Activated naive CD8-positive, alpha-beta T cell treated with anti-CD3 and anti-CD28 coated beads, Interleukin-2, amount 50 U/mL, for 24 hours (primary cell): ENCODE measurements at regions not wholly inside any gene's neighbourhood (a gene's known extent, or its start where the extent isn't known, plus 50 kb on each side); places are given as distances from the start of the nearest gene placed in this dataset.

Experiments
- ATAC-seq: fragments of 150-1000 bp; cut with Tn5 transposase; one replicate; pipeline ENCODE4 v1.10.0; 2021
- DNase-seq: peaks from one replicate; pipeline ENCODE4 v3.0.0; 2021
- H3K27ac Mint-ChIP-seq: one replicate; pipeline ENCODE4 v1.8.0; 2021; ENCODE audit warnings: mild to moderate bottlenecking, mixed read lengths
- H3K27me3 Mint-ChIP-seq: one replicate; pipeline ENCODE4 v1.8.0; 2021; ENCODE audit warnings: mixed read lengths
- H3K36me3 Mint-ChIP-seq: one replicate; pipeline ENCODE4 v1.8.0; 2021; ENCODE audit warnings: low read depth, mixed read lengths
- H3K4me1 Mint-ChIP-seq: one replicate; pipeline ENCODE4 v1.8.0; 2021; ENCODE audit warnings: mixed read lengths
- H3K4me3 Mint-ChIP-seq: one replicate; pipeline ENCODE4 v1.8.0; 2021; ENCODE audit warnings: mild to moderate bottlenecking, moderate library complexity, mixed read lengths
- H3K9me3 Mint-ChIP-seq: one replicate; pipeline ENCODE4 v1.8.0; 2021; ENCODE audit warnings: mixed read lengths

DNA sequence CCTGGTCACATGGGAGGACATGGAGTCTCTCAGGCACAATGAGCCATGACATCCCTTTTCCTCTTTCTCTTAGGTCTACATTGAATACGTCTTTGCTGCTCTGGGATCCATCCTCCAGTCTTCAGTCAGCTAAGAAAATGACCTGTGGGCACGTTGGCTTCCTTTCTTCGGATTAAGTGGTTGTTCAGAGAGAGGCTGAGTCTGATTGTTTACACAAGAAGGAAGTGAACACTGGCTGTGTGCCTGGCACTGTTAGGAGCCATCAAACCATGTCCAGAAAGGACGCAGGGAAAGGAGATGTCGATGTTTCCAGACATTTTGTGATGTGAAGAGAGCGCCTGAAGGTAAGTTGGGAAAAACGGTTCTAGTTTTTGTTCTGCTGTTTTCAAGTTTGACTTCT lies 309.9 kb upstream of the CDYL start:
- H3K27ac Mint-ChIP-seq: no peak overlapping the region
- no peak overlapping the region for H3K4me3 Mint-ChIP-seq
- H3K4me1 Mint-ChIP-seq: no peaks in the 10 kb centered on the region
- peaks cover 11% of the 10 kb centered on the region for H3K9me3 Mint-ChIP-seq
- DNase-seq (no peak), ATAC-seq (no peak)
- H3K27me3 Mint-ChIP-seq: peaks cover 12% of the 10 kb centered on the region
- peaks cover 4% of the 10 kb centered on the region for H3K36me3 Mint-ChIP-seq

DNA sequence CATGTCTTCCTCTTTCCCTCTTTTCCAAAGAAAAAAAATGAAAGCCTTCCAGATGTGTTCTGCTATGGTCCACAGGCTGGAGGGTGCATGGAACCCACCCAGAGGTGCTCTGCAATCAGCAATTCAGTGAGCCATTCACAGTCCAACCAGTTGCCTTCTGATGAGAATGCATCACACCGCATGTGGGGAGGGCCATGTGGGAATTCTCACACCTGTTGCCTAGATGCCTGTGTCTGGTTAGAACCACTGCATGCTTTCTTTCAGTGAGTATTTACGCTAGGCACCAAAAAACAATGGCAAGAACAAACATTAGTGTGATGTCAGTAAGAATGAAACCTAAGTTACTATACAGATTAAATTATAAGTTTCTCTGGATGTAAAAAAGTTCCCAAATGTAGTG lies 311.6 kb upstream of the CDYL start:
- no peak overlapping the region for H3K27ac Mint-ChIP-seq
- DNase-seq (no peak), ATAC-seq (no peak)
- no peak overlapping the region for H3K4me3 Mint-ChIP-seq
- no peaks in the 10 kb centered on the region for H3K9me3 Mint-ChIP-seq
- peaks cover 12% of the 10 kb centered on the region for H3K27me3 Mint-ChIP-seq
- no peaks in the 10 kb centered on the region for H3K36me3 Mint-ChIP-seq
- H3K4me1 Mint-ChIP-seq: no peaks in the 10 kb centered on the region

GRCh38 chr6:4463236-4463635 lies 313.0 kb upstream of the CDYL start:
- DNase-seq (no peak), ATAC-seq (no peak)
- H3K27ac Mint-ChIP-seq: no peak overlapping the region

GRCh38 chr6:4460586-4461475 lies 315.4 kb upstream of the CDYL start:
- H3K9me3 Mint-ChIP-seq: no peaks in the 10 kb centered on the region
- ATAC-seq (no peak), DNase-seq (no peak)
- H3K4me1 Mint-ChIP-seq: no peaks in the 10 kb centered on the region
- H3K27me3 Mint-ChIP-seq: peaks cover 4% of the 10 kb centered on the region
- no peak overlapping the region for H3K27ac Mint-ChIP-seq
- H3K4me3 Mint-ChIP-seq: no peak overlapping the region
- no peaks in the 10 kb centered on the region for H3K36me3 Mint-ChIP-seq

More at GRCh38 chr6:4463236-4463635, 313.0 kb upstream of the CDYL start:
- no peaks in the 10 kb centered on the region for H3K36me3 Mint-ChIP-seq
- H3K4me3 Mint-ChIP-seq: no peak overlapping the region
- no peaks in the 10 kb centered on the region for H3K4me1 Mint-ChIP-seq
- peaks cover 10% of the 10 kb centered on the region for H3K27me3 Mint-ChIP-seq
- no peaks in the 10 kb centered on the region for H3K9me3 Mint-ChIP-seq

DNA sequence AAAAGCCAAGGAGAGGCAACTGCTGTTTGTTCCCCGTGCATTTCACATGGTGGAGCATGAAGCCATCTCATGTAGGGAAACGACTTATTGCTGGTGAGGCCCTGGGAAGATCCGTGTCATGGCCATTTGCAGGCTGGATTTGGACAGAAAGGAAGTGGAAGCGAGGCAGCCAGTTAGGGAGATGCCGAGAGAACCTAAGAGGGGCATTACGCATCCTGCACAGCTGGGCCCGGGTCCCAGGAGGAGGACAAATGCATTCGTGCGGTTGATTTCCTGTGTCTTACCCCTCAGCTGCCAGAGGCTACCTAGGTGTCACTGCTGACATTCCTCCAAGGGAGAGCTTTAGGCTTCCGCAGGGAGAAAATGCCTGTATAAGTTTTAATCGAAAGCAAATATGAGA lies 316.2 kb upstream of the CDYL start:
- Mint-ChIP-seq H3K4me1 (no peaks in the 10 kb centered on the region), H3K27ac (no peak overlapping the region), H3K27me3 (peaks cover 4% of the 10 kb centered on the region), H3K36me3 (no peaks in the 10 kb centered on the region), H3K9me3 (no peaks in the 10 kb centered on the region), H3K4me3 (no peak overlapping the region)
- DNase-seq (no peak), ATAC-seq (no peak)

- H3K27me3 Mint-ChIP-seq: peaks cover 6% of the 10 kb centered on the region
- no peak overlapping the region for H3K27ac Mint-ChIP-seq
- DNase-seq (no peak), ATAC-seq (no peak)
- no peaks in the 10 kb centered on the region for H3K4me1 Mint-ChIP-seq
- H3K36me3 Mint-ChIP-seq: no peaks in the 10 kb centered on the region
- no peak overlapping the region for H3K4me3 Mint-ChIP-seq
- H3K9me3 Mint-ChIP-seq: no peaks in the 10 kb centered on the region
Observed at GRCh38 chr6:4459032-4459431, 317.2 kb upstream of the CDYL start.

- ATAC-seq: no peak
- Mint-ChIP-seq H3K36me3 (peaks cover 3% of the 10 kb centered on the region), H3K9me3 (peaks cover 13% of the 10 kb centered on the region)
Observed at GRCh38 chr6:4451718-4452117, 316.3 kb upstream of the ECI2 start.

DNA sequence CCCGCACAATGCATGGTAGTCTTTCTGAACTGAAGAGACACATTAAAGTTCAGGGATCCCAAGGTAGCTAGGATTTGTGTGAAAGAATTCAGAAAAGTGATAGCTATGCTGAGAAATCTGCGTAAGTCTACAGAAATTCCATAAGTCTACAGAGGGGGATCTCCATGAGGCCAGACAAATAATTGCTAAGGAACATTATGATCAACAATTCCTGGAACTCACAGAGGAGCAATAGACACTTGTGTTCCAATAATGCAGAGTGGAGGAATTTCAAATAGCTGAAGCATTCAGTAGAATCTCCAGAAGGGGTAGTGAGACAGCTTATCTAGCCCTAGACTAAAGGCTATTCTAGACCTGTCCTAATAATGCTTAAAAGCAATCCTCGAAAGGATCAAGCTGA lies 315.7 kb upstream of the ECI2 start:
- Mint-ChIP-seq H3K36me3 (peaks cover 3% of the 10 kb centered on the region), H3K27me3 (peaks cover 15% of the 10 kb centered on the region), H3K4me1 (no peaks in the 10 kb centered on the region), H3K27ac (no peak overlapping the region), H3K4me3 (no peak overlapping the region), H3K9me3 (peaks cover 13% of the 10 kb centered on the region)
- ATAC-seq (no peak), DNase-seq (no peak)

More at GRCh38 chr6:4451718-4452117, 316.3 kb upstream of the ECI2 start:
- Mint-ChIP-seq H3K27ac (no peak overlapping the region), H3K4me3 (no peak overlapping the region), H3K4me1 (no peaks in the 10 kb centered on the region), H3K27me3 (peaks cover 15% of the 10 kb centered on the region)
- DNase-seq: no peak

DNA sequence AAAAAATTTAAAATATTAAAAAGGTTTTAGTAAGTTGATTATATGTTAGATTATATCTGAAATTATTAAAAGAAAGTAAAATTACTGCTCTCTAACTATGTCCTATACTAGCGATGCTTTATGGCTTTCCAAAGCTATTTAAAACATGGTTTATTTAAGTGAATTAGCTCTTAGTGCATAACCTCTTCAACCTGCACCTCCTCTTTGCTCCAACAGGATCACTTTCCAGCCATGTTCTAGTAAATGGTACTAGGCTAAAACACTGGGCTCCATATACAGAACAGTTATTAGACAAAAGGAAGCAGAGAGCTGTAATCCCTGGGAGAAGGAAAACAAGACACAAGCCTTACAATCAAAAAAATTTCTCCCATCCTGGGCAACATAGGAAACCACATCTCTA lies 314.9 kb upstream of the ECI2 start:
- DNase-seq: no peak
- H3K9me3 Mint-ChIP-seq: peaks cover 13% of the 10 kb centered on the region
- no peak overlapping the region for H3K27ac Mint-ChIP-seq
- no peak for ATAC-seq
- peaks cover 3% of the 10 kb centered on the region for H3K36me3 Mint-ChIP-seq
- peaks cover 15% of the 10 kb centered on the region for H3K27me3 Mint-ChIP-seq
- no peak overlapping the region for H3K4me3 Mint-ChIP-seq
- no peaks in the 10 kb centered on the region for H3K4me1 Mint-ChIP-seq

GRCh38 chr6:4449409-4449808 lies 314.0 kb upstream of the ECI2 start:
- ATAC-seq (no peak), DNase-seq (no peak)
- Mint-ChIP-seq H3K27ac (no peak overlapping the region), H3K36me3 (peaks cover 3% of the 10 kb centered on the region), H3K4me1 (no peaks in the 10 kb centered on the region), H3K9me3 (peaks cover 13% of the 10 kb centered on the region), H3K4me3 (no peak overlapping the region), H3K27me3 (peaks cover 15% of the 10 kb centered on the region)

DNA sequence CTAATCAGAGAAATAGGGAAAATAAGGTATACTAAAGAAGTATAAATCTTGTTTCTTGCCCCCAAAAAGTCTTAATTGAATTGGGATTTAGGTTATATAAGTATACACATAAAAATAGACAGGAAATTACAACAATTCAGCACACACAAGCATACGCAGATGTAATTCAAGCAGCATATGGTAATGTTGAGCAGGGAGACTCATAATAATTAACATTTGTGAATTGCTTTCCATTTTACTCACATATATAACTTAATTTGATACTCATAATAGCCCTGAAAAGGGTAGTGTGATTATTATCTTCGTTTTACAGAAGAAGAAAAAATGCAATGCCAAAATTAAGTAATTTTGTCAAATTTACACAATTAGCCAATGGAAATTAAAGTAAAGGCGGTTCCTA lies 313.5 kb upstream of the ECI2 start:
- Mint-ChIP-seq H3K27ac (no peak overlapping the region), H3K36me3 (peaks cover 3% of the 10 kb centered on the region), H3K9me3 (peaks cover 13% of the 10 kb centered on the region)

DNA sequence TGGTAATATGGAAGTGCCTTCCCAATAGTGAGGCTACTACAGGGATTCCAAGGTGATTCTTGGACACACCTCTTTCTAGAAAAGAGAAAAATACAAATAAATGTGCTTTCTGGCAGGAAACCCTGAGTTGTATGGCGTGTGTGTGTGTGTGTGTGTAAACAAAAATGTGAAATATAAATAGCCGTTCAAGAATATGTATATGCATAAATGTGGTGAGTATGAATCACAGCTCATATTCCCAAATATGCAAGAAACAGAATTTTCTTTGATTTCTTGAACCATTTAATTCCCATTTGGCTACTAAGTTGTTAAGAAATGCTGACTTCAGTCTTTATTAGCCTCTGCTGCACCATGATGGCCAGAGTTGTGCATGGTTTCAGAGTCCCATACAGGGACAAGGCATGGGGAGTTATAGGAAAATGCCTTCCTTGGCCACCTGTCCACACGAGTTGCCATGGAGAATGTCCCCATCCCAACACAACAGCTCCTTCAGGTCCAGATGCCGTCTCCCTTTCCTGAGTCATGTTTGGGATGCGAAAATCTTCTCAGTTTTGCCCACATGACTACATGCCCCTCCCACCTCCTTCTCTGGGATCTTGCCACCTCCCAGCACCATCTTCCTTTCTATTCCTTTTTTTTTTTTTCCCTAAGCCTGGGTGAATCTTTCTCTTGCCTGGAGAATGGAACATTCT lies 312.4 kb upstream of the ECI2 start:
- Mint-ChIP-seq H3K27me3 (peaks cover 12% of the 10 kb centered on the region), H3K36me3 (peaks cover 3% of the 10 kb centered on the region), H3K4me3 (no peak overlapping the region), H3K9me3 (peaks cover 13% of the 10 kb centered on the region), H3K27ac (no peak overlapping the region), H3K4me1 (no peaks in the 10 kb centered on the region)
- DNase-seq (no peak), ATAC-seq (no peak)

More for the DNA sequence above, 313.5 kb upstream of the ECI2 start:
- ATAC-seq: no peak
- Mint-ChIP-seq H3K4me3 (no peak overlapping the region), H3K4me1 (no peaks in the 10 kb centered on the region), H3K27me3 (peaks cover 12% of the 10 kb centered on the region)
- no peak for DNase-seq

GRCh38 chr6:4446982-4447381 lies 311.6 kb upstream of the ECI2 start:
- Mint-ChIP-seq H3K4me1 (no peaks in the 10 kb centered on the region), H3K27ac (no peak overlapping the region), H3K27me3 (peaks cover 11% of the 10 kb centered on the region), H3K9me3 (peaks cover 11% of the 10 kb centered on the region), H3K36me3 (peaks cover under 1% of the 10 kb centered on the region), H3K4me3 (no peak overlapping the region)
- DNase-seq (no peak), ATAC-seq (no peak)

DNA sequence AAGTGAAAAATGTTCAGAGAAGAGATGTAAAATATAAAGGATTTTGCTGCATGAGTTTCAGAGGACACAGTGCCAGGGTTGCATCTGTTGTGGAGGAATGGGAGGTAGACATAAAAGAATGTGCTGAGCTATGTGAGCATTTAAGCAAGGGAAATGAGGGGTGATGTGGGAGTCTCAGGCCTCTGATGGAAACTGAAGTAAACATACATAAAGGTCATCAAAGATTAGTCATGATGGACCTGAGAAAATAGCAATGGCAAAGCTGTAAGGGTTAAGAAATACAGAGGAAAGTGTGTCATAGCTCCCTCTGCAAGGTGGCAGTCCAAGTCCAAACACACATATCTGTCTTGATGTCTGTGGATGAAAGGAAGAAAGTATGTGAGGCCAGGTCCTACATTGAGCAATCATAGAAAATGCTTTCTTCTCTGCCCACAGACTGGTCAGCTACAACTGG lies 306.6 kb upstream of the ECI2 start:
- Mint-ChIP-seq H3K36me3 (no peaks in the 10 kb centered on the region), H3K4me3 (no peak overlapping the region), H3K27me3 (peaks cover 10% of the 10 kb centered on the region), H3K27ac (no peak overlapping the region), H3K4me1 (no peaks in the 10 kb centered on the region), H3K9me3 (no peaks in the 10 kb centered on the region)
- DNase-seq (no peak), ATAC-seq (peak; percentile 71)

- no peak overlapping the region for H3K4me3 Mint-ChIP-seq
- DNase-seq (no peak), ATAC-seq (no peak)
- H3K4me1 Mint-ChIP-seq: no peaks in the 10 kb centered on the region
- H3K27ac Mint-ChIP-seq: no peak overlapping the region
- peaks cover 9% of the 10 kb centered on the region for H3K27me3 Mint-ChIP-seq
- no peaks in the 10 kb centered on the region for H3K9me3 Mint-ChIP-seq
- no peaks in the 10 kb centered on the region for H3K36me3 Mint-ChIP-seq
Observed at GRCh38 chr6:4439159-4439558, 303.8 kb upstream of the ECI2 start.
